ENCODE measurements at regions not wholly inside any gene's neighbourhood (a gene's known extent, or its start where the extent isn't known, plus 50 kb on each side); places are given as distances from the start of the nearest gene placed in this dataset.
"Not testable (repeated sequence)": the region's sequence is repeated elsewhere in the genome, so short reads cannot be mapped to it uniquely, and the experiment has no call there.

- peaks cover 19% of the 10 kb centered on the region for H3K27me3 Mint-ChIP-seq (ENCODE audit: insufficient read depth)
- no peak overlapping the region for H3K4me3 Mint-ChIP-seq
- H3K36me3 Mint-ChIP-seq (ENCODE audit: low read depth), result no peaks in the 10 kb centered on the region
- H3K4me1 Mint-ChIP-seq (ENCODE audit: low read depth), result no peaks in the 10 kb centered on the region
- H3K9me3 Mint-ChIP-seq, result no peaks in the 10 kb centered on the region
- DNase-seq (ENCODE audit: low spot score), result no peak
- no peak overlapping the region for H3K27ac Mint-ChIP-seq
- intact Hi-C loops (cut with micrococcal nuclease), result no loop called here
These were observed 57.0 kb downstream of the RASL11A start for GRCh38 chr13:27327633-27328032.

- no peak for DNase-seq (ENCODE audit: low spot score)
- Mint-ChIP-seq H3K4me1 (ENCODE audit: low read depth) (no peaks in the 10 kb centered on the region), H3K4me3 (no peak overlapping the region), H3K27me3 (ENCODE audit: insufficient read depth) (peaks cover 21% of the 10 kb centered on the region), H3K36me3 (ENCODE audit: low read depth) (no peaks in the 10 kb centered on the region), H3K27ac (no peak overlapping the region), H3K9me3 (no peaks in the 10 kb centered on the region)
- intact Hi-C loops (cut with micrococcal nuclease), result no loop called here
These were observed 58.6 kb downstream of the RASL11A start for GRCh38 chr13:27329210-27329609.

- Mint-ChIP-seq H3K9me3 (no peaks in the 10 kb centered on the region), H3K4me3 (no peak overlapping the region), H3K27ac (no peak overlapping the region), H3K27me3 (ENCODE audit: insufficient read depth) (peaks cover 15% of the 10 kb centered on the region), H3K4me1 (ENCODE audit: low read depth) (no peaks in the 10 kb centered on the region), H3K36me3 (ENCODE audit: low read depth) (no peaks in the 10 kb centered on the region)
- intact Hi-C loops (cut with micrococcal nuclease), result no loop called here
- no peak for DNase-seq (ENCODE audit: low spot score)
These were observed 64.3 kb downstream of the RASL11A start for GRCh38 chr13:27334774-27335435.

GRCh38 chr13:27336014-27336673 lies 65.5 kb downstream of the RASL11A start:
- Mint-ChIP-seq H3K4me1 (ENCODE audit: low read depth) (no peaks in the 10 kb centered on the region), H3K36me3 (ENCODE audit: low read depth) (no peaks in the 10 kb centered on the region), H3K9me3 (no peaks in the 10 kb centered on the region), H3K27me3 (ENCODE audit: insufficient read depth) (peaks cover 13% of the 10 kb centered on the region), H3K4me3 (no peak overlapping the region), H3K27ac (no peak overlapping the region)
- intact Hi-C loops (cut with micrococcal nuclease), result no loop called here
- DNase-seq (ENCODE audit: low spot score), result no peak

GRCh38 chr13:27338207-27338606 lies 67.6 kb downstream of the RASL11A start:
- H3K36me3 Mint-ChIP-seq (ENCODE audit: low read depth), result no peaks in the 10 kb centered on the region
- intact Hi-C loops (cut with micrococcal nuclease), result no loop called here
- H3K4me3 Mint-ChIP-seq, result no peak overlapping the region
- peaks cover 10% of the 10 kb centered on the region for H3K27me3 Mint-ChIP-seq (ENCODE audit: insufficient read depth)
- DNase-seq (ENCODE audit: low spot score), result no peak
- no peaks in the 10 kb centered on the region for H3K9me3 Mint-ChIP-seq
- H3K4me1 Mint-ChIP-seq (ENCODE audit: low read depth), result no peaks in the 10 kb centered on the region
- no peak overlapping the region for H3K27ac Mint-ChIP-seq

- no peaks in the 10 kb centered on the region for H3K9me3 Mint-ChIP-seq
- intact Hi-C loops (cut with micrococcal nuclease), result no loop called here
- no peaks in the 10 kb centered on the region for H3K4me1 Mint-ChIP-seq (ENCODE audit: low read depth)
- no peak overlapping the region for H3K27ac Mint-ChIP-seq
- no peaks in the 10 kb centered on the region for H3K36me3 Mint-ChIP-seq (ENCODE audit: low read depth)
- H3K27me3 Mint-ChIP-seq (ENCODE audit: insufficient read depth), result peaks cover 10% of the 10 kb centered on the region
- no peak overlapping the region for H3K4me3 Mint-ChIP-seq
- no peak for DNase-seq (ENCODE audit: low spot score)
These were observed 68.2 kb downstream of the RASL11A start for GRCh38 chr13:27338816-27339215.

GRCh38 chr13:27339299-27339698 lies 68.7 kb downstream of the RASL11A start:
- no peak overlapping the region for H3K4me3 Mint-ChIP-seq
- no peak overlapping the region for H3K27ac Mint-ChIP-seq
- no peaks in the 10 kb centered on the region for H3K9me3 Mint-ChIP-seq
- intact Hi-C loops (cut with micrococcal nuclease), result no loop called here
- H3K36me3 Mint-ChIP-seq (ENCODE audit: low read depth), result no peaks in the 10 kb centered on the region
- no peaks in the 10 kb centered on the region for H3K4me1 Mint-ChIP-seq (ENCODE audit: low read depth)
- DNase-seq (ENCODE audit: low spot score), result peak; percentile 18
- H3K27me3 Mint-ChIP-seq (ENCODE audit: insufficient read depth), result peaks cover 10% of the 10 kb centered on the region

- no peak for DNase-seq (ENCODE audit: low spot score)
- peaks cover 13% of the 10 kb centered on the region for H3K27me3 Mint-ChIP-seq (ENCODE audit: insufficient read depth)
- no peaks in the 10 kb centered on the region for H3K36me3 Mint-ChIP-seq (ENCODE audit: low read depth)
- intact Hi-C loops (cut with micrococcal nuclease), result no loop called here
- H3K4me3 Mint-ChIP-seq, result no peak overlapping the region
- H3K9me3 Mint-ChIP-seq, result no peaks in the 10 kb centered on the region
- no peaks in the 10 kb centered on the region for H3K4me1 Mint-ChIP-seq (ENCODE audit: low read depth)
- no peak overlapping the region for H3K27ac Mint-ChIP-seq
These were observed 71.0 kb downstream of the RASL11A start for GRCh38 chr13:27341616-27342015.

- DNase-seq (ENCODE audit: low spot score), result no peak
- intact Hi-C loops (cut with micrococcal nuclease), result no loop called here
These were observed 76.7 kb downstream of the RASL11A start for GRCh38 chr13:27347211-27347772.

GRCh38 chr13:27348461-27348860 lies 76.0 kb upstream of the GTF3A start:
- no peak overlapping the region for H3K27ac Mint-ChIP-seq
- H3K4me3 Mint-ChIP-seq, result no peak overlapping the region
- no peak for DNase-seq (ENCODE audit: low spot score)
- H3K9me3 Mint-ChIP-seq, result no peaks in the 10 kb centered on the region
- peaks cover 10% of the 10 kb centered on the region for H3K27me3 Mint-ChIP-seq (ENCODE audit: insufficient read depth)
- peaks cover 9% of the 10 kb centered on the region for H3K4me1 Mint-ChIP-seq (ENCODE audit: low read depth)
- intact Hi-C loops (cut with micrococcal nuclease), result no loop called here
- no peaks in the 10 kb centered on the region for H3K36me3 Mint-ChIP-seq (ENCODE audit: low read depth)

More at GRCh38 chr13:27347211-27347772, 76.7 kb downstream of the RASL11A start:
- no peaks in the 10 kb centered on the region for H3K36me3 Mint-ChIP-seq (ENCODE audit: low read depth)
- H3K9me3 Mint-ChIP-seq, result no peaks in the 10 kb centered on the region
- H3K27ac Mint-ChIP-seq, result no peak overlapping the region
- no peaks in the 10 kb centered on the region for H3K4me1 Mint-ChIP-seq (ENCODE audit: low read depth)
- H3K4me3 Mint-ChIP-seq, result no peak overlapping the region
- peaks cover 14% of the 10 kb centered on the region for H3K27me3 Mint-ChIP-seq (ENCODE audit: insufficient read depth)

GRCh38 chr13:27349458-27349857 lies 75.0 kb upstream of the GTF3A start:
- Mint-ChIP-seq H3K4me3 (no peak overlapping the region), H3K27ac (no peak overlapping the region), H3K36me3 (ENCODE audit: low read depth) (no peaks in the 10 kb centered on the region), H3K4me1 (ENCODE audit: low read depth) (peaks cover 15% of the 10 kb centered on the region), H3K9me3 (no peaks in the 10 kb centered on the region), H3K27me3 (ENCODE audit: insufficient read depth) (peaks cover 10% of the 10 kb centered on the region)
- no peak for DNase-seq (ENCODE audit: low spot score)
- intact Hi-C loops (cut with micrococcal nuclease), result no loop called here

GRCh38 chr13:27350825-27351224 lies 73.6 kb upstream of the GTF3A start:
- H3K9me3 Mint-ChIP-seq; H3K27ac Mint-ChIP-seq; H3K27me3 Mint-ChIP-seq (ENCODE audit: insufficient read depth); DNase-seq (ENCODE audit: low spot score); H3K4me3 Mint-ChIP-seq; H3K36me3 Mint-ChIP-seq (ENCODE audit: low read depth): not testable (repeated sequence)
- peaks cover 15% of the 10 kb centered on the region for H3K4me1 Mint-ChIP-seq (ENCODE audit: low read depth)
- intact Hi-C loops (cut with micrococcal nuclease), result loop anchor here (5.0 kb wide), 1 partner anchor 59 kb away; no protein-coding TSS in a partner anchor

- peaks cover 15% of the 10 kb centered on the region for H3K4me1 Mint-ChIP-seq (ENCODE audit: low read depth)
- H3K9me3 Mint-ChIP-seq, result no peaks in the 10 kb centered on the region
- DNase-seq (ENCODE audit: low spot score), result no peak
- H3K27ac Mint-ChIP-seq, result no peak overlapping the region
- intact Hi-C loops (cut with micrococcal nuclease), result loop anchor here (1.0 to 5.0 kb wide), 6 partner anchors 60 to 221 kb away; partner anchors contain the start of genes RASL11A and RPL21
- H3K36me3 Mint-ChIP-seq (ENCODE audit: low read depth), result no peaks in the 10 kb centered on the region
- peaks cover 7% of the 10 kb centered on the region for H3K27me3 Mint-ChIP-seq (ENCODE audit: insufficient read depth)
- no peak overlapping the region for H3K4me3 Mint-ChIP-seq
These were observed 71.7 kb upstream of the GTF3A start for GRCh38 chr13:27352698-27353097.
